NOMO-1 (cell line): ENCODE measurements at regions not wholly inside any gene's neighbourhood (a gene's known extent, or its start where the extent isn't known, plus 50 kb on each side); places are given as distances from the start of the nearest gene placed in this dataset.

Source experiments
- DNase-seq, 2 experiments: peaks; one replicate each; lab custom pipeline; 2025; ENCODE audit not compliant: unreplicated experiment in 2 of 2; lab: John Stamatoyannopoulos, UW

DNA sequence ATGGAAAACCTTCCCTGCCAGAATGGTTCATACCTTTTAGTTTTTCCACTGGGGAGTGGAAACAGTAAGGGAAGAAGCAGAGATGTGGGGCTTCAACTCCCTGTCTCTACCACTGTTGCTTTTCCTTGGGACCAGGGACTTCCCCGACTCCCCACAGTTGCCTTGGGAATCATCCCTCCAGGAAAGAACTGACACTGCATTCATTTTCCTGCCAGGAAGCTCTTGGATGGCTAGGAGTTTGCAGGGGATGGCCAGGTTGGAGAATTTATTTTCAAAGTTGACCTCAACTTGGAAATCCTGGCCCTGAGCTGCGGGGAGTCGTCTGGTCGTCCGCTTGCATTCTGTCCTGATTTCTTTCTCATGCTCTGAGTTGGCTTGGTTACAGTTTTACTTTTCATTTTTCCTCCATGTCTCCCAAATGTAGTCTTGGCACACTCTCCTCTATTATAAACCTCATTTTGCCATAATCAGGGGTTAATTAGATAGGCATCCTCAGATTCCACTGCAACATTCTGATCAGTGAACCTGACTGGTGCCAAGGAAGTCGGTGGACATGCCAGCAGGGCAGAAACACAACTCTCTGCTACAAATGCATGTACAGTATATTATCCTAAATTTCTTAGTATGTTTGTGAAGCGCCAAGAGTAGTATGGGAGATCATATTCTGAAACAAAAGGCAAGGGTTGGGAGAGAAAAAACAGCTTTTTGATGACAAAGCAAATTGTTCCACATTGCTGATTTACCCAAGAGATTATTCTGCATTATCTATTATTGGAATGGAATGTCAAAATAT is 220.5 kb upstream of the XYLT1 start:
- DNase-seq, result no peak

DNA sequence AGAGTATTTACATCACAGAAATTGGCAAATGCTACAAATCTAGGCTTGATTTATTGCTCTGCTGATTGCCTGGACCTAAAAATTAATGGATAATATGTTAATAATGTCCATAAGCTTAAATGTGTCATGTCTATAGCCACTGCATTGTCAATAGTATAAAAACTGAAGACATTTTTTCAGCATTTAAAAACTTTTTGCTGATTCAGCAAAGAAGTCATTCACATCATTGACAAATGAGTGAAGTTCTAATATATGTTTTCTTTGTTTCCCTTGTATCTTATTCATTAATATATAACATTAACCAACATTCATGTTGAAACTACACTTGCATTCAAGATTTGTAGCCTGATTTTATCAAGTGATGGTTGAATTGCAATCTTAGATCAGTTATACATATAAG is 214.7 kb upstream of the XYLT1 start:
- no peak for DNase-seq

GRCh38 chr16:17683281-17683680 is 212.5 kb upstream of the XYLT1 start:
- no peak for DNase-seq

DNA sequence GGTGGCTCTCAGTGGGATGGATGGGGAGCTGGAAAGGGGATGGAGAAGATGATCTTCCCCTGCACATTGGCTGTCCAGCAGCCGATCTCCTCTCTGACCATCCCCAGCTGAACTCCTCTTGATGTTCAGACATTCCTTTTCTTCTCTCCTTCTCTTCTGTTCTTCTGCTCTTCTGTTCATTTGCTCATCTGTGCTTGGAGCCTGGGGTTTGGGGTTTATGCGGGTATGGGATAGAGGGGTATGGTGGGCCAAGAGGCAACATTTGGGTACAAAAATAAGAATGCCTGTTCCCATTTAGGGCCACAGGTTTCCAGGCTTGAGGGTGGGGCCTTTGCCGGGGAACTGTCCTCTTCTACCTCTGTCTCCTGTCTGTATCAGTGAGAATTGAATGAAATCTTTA is 205.4 kb upstream of the XYLT1 start:
- no peak for DNase-seq

DNA sequence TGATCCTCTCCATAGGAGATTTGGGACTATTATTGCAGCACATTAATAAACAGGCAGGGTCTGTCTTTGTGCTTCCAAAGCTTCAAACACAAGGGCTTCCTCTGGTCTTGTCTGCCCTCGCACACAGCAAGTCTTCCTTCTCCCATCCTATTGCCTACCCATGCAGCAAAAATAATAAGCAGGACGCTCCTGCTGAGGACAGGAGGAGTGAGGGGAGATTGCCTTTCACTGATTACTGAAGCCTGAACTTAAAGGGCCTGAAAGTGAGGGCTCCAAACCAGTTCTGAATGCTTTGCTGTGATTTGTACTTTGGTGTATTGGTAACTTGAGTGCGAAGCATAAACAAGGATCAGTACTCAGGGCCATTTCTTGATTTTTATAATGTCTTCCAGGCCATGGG is 197.6 kb upstream of the XYLT1 start:
- no peak for DNase-seq

GRCh38 chr16:17666293-17666692 is 195.5 kb upstream of the XYLT1 start:
- no peak for DNase-seq

DNA sequence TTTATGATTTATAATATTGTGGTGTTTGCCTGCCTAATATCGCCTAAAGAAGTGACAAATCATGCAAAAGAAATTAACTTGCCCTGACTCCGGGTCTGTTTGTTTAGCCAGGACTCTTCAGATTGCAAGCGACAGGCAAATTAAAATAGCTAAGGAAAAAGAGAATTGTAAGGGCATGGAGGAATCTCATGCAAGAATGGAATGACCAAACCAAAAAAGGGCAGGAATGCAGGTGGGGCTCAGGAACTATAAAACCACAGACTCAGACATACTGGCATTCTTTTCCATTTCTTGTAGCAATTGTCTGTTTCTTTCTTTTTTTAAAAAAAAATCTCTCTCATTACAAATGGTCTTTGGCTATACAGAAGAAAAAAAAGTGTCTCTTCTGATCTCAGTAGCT is 188.1 kb upstream of the XYLT1 start:
- DNase-seq, result no peak

GRCh38 chr16:17657045-17657444 is 186.3 kb upstream of the XYLT1 start:
- DNase-seq, result no peak

DNA sequence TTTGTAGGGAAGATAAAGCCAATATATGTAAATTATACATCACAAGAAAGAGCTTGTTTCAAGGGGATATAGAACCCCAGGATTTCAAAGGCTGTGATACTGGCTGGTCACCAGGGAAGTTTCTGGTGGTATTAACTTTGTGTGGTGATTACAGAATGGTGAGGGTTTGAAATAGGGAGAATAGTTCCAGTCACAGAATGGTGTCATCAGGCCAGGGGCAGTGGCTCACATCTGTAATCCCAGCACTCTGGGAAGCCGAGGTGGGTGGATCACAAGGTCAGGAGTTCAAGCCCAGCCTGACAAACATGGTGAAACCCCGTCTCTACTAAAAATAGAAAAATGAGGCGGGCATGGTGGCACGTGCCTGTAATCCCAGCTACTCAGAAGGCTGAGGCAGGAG is 183.8 kb upstream of the XYLT1 start:
- no peak for DNase-seq

GRCh38 chr16:17654142-17654541 is 183.4 kb upstream of the XYLT1 start:
- no peak for DNase-seq

DNA sequence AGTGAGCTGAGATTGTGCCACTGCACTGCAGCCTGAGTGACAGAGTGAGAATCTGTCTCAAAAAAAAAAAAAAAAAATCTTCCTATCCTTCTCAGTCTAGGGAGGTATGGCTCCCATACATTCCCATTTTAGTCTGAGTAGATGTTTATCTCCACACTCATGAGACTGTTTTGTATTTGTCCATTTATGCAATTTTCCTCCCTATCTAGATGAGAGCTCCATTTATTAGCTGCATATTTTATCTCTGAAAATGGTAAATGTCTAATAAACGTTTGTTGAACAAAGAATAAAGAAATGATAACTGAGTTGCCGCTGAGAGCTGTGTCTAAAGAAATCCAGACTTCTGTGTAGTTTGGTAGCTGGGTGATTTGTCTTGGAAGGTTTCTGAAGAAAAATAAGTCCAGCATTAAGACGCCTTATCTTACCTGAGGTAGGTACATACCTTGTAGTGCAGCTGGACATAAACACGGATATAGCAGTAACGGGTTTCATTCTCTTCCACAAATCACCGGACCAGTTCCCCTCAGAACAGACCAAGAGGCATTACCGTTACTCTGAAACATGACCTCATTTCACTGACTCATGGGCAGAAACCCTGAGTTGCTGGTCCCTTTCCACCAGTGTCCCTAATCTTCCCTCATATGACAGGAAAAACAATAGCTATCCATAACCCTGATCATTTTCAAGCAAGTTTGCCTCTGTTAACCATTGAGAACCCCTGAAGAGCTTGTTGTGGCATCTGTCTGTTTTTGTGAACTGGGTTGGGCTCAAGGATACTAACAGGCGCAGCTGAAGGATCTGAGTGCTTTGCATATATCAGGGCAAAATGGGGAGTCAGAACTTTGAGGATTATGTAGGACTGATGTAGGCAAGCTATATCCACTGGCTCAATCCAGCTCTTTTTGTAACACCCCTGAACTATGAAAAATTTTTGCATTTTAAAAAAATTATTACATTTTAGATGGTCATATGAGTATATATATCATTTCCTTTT is 177.4 kb upstream of the XYLT1 start:
- no peak for DNase-seq

DNA sequence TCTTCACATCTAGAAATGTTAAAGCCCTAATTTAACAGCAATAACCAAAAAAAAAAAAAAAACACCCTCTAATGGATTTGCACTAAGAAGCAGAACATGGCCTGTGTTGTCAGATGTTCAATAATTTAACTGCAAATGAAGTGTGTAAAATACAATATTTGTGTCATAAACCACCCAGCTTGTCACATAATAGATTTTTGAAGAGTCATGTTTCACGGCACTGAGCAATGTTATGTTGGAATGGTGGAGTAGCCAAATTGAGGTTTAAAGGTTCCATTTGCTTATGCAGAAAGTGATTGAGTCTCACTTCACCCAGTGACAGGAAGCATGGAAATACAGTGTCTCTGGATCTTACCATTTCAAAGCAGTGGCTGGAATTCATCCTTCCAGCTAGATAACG is 173.2 kb upstream of the XYLT1 start:
- DNase-seq, result no peak

DNA sequence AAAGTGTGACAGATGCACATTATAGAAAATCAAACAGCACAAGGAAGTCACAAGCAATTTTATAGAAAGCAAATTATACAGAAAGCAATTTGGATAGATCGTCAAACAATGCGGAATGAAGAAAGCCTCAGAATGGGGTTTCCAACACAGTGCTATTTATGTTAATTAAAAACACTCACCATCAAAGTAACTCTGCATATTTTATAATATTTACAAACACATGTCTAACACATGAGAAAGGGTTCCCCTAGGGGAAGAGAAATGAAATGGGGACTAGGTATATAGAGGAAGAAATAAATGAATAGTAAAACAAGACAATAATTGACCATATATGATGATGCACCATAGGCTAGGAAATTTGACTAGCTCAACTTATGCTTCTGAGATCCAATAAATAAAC is 171.2 kb upstream of the XYLT1 start:
- DNase-seq, result no peak

GRCh38 chr16:17638134-17638533 is 167.4 kb upstream of the XYLT1 start:
- DNase-seq, result no peak

GRCh38 chr16:17635183-17635582 is 164.4 kb upstream of the XYLT1 start:
- no peak for DNase-seq

GRCh38 chr16:17633181-17633951 is 162.6 kb upstream of the XYLT1 start:
- DNase-seq, result no peak

- DNase-seq, result no peak
Observed at GRCh38 chr16:17632667-17633066, 161.9 kb upstream of the XYLT1 start.

DNA sequence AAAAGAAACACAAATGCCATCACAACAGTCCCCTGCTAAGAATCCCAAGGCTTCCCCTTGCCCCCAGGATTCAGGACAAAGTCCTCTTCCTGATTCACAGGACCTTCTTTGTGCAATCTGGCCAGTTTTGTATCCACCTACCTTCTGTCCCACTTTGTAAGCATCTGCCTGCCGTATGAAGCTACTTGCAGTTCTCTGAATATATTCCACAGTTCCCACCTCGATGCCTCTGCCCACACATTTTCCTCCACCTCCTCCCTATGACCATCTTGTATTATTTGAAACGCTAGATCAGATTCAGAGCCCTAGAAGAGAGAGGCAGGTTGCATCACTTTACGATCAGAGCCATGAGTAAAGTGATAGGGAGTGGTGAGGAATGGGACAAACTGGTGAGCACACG is 159.2 kb upstream of the XYLT1 start:
- DNase-seq, result no peak

- no peak for DNase-seq
Observed at GRCh38 chr16:17628983-17629382, 158.2 kb upstream of the XYLT1 start.

GRCh38 chr16:17622366-17622765 is 151.6 kb upstream of the XYLT1 start:
- no peak for DNase-seq

DNA sequence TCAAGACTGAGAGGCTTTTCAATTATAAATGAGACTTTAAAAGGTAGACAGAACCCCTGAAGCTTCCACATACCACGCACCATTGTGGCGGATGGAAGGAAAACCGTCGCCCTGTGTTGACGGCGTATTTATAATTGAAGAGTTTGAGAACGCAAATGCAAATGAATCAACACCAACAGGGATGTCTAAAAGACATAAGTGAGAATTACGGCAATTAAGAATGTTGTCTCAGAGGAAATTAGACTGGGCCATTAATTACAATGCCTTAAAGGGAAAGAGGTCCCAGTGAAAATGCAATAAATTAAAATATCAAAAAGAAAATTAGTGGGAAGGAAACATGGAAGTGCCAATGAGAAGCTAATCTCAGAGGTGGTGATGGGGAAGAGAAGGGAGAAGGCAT is 148.5 kb upstream of the XYLT1 start:
- DNase-seq, result no peak
